ENCODE measurements at regions not wholly inside any gene's neighbourhood (a gene's known extent, or its start where the extent isn't known, plus 50 kb on each side); places are given as distances from the start of the nearest gene placed in this dataset.

DNA sequence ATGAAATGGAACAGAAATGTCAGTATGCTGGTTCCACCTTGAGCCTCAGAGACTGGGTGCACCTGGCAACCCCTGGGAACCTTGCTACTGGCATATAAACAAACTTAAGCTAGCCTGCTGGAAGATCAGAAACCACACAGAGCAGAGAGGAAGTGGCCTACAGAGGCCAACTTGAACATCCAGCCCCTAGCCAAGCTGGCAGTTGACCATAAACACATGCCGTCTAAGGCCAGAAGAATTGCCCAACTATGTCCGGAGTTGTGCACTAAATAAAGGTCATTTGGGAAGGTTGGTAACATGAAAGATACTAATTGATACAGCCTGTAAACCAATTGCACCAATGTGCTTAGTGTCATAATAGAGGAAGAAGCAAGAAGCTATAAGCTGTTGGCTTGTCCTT is 266.6 kb upstream of the BTBD3 start (continued):
- TF ChIP-seq NR3C1 (CRISPR knock-in tag; conservative IDR thresholded peaks at IDR 0.05; ENCODE audit: low read depth) (no peak), CREM (CRISPR knock-in tag; IDR thresholded peaks at IDR 0.05) (no peak), PRRX2 (CRISPR knock-in tag; IDR thresholded peaks at IDR 0.05) (no peak), HMGA2 (CRISPR knock-in tag; IDR thresholded peaks at IDR 0.05) (no peak), RORB (CRISPR knock-in tag; IDR thresholded peaks at IDR 0.05) (no peak), IRF2 (CRISPR knock-in tag; IDR thresholded peaks at IDR 0.05; ENCODE audit: borderline replicate concordance, low read depth) (no peak)
- TF ChIP-seq, protein P1, sequence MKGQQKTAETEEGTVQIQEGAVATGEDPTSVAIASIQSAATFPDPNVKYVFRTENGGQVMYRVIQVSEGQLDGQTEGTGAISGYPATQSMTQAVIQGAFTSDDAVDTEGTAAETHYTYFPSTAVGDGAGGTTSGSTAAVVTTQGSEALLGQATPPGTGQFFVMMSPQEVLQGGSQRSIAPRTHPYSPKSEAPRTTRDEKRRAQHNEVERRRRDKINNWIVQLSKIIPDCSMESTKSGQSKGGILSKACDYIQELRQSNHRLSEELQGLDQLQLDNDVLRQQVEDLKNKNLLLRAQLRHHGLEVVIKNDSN (CRISPR knock-in tag; IDR thresholded peaks at IDR 0.05), result no peak
- TF ChIP-seq, protein P2, sequence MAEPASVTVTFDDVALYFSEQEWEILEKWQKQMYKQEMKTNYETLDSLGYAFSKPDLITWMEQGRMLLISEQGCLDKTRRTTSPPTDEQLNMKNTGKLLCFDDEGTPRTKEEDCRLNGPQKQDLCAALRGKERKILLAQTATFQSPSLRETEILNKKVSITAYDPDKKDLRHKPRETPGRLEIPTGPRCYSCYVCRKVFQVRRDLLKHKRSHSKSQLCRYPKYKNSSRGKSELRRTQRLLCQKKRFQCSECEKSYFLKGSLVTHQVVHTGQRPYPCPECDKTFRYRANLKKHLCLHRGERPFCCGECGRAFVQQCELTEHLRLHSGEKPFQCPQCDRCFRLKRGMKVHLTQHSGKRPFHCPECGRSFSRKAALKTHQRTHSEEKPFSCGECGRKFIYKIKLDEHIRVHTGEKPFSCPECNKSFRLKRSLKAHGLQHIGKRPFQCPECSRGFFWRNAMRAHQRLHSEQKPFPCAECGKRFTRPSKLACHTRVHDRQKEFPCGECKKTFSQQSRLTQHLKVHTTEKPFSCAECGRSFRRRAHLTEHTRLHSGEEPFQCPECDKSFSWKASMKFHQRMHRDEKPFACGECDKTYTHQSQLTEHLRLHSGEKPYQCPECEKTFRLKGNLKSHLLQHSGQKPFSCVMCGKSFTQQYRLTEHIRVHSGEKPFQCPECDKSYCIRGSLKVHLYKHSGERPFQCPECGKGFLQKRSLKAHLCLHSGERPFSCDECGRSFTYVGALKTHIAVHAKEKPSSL (CRISPR knock-in tag; conservative IDR thresholded peaks at IDR 0.05), result no peak
- TF ChIP-seq, protein P3, sequence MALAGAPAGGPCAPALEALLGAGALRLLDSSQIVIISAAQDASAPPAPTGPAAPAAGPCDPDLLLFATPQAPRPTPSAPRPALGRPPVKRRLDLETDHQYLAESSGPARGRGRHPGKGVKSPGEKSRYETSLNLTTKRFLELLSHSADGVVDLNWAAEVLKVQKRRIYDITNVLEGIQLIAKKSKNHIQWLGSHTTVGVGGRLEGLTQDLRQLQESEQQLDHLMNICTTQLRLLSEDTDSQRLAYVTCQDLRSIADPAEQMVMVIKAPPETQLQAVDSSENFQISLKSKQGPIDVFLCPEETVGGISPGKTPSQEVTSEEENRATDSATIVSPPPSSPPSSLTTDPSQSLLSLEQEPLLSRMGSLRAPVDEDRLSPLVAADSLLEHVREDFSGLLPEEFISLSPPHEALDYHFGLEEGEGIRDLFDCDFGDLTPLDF (CRISPR knock-in tag; IDR thresholded peaks at IDR 0.05), result no peak
- TF ChIP-seq, protein P4, sequence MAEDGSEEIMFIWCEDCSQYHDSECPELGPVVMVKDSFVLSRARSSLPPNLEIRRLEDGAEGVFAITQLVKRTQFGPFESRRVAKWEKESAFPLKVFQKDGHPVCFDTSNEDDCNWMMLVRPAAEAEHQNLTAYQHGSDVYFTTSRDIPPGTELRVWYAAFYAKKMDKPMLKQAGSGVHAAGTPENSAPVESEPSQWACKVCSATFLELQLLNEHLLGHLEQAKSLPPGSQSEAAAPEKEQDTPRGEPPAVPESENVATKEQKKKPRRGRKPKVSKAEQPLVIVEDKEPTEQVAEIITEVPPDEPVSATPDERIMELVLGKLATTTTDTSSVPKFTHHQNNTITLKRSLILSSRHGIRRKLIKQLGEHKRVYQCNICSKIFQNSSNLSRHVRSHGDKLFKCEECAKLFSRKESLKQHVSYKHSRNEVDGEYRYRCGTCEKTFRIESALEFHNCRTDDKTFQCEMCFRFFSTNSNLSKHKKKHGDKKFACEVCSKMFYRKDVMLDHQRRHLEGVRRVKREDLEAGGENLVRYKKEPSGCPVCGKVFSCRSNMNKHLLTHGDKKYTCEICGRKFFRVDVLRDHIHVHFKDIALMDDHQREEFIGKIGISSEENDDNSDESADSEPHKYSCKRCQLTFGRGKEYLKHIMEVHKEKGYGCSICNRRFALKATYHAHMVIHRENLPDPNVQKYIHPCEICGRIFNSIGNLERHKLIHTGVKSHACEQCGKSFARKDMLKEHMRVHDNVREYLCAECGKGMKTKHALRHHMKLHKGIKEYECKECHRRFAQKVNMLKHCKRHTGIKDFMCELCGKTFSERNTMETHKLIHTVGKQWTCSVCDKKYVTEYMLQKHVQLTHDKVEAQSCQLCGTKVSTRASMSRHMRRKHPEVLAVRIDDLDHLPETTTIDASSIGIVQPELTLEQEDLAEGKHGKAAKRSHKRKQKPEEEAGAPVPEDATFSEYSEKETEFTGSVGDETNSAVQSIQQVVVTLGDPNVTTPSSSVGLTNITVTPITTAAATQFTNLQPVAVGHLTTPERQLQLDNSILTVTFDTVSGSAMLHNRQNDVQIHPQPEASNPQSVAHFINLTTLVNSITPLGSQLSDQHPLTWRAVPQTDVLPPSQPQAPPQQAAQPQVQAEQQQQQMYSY (CRISPR knock-in tag; IDR thresholded peaks at IDR 0.05), result no peak
- TF ChIP-seq, protein P5, sequence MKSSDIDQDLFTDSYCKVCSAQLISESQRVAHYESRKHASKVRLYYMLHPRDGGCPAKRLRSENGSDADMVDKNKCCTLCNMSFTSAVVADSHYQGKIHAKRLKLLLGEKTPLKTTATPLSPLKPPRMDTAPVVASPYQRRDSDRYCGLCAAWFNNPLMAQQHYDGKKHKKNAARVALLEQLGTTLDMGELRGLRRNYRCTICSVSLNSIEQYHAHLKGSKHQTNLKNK (CRISPR knock-in tag; IDR thresholded peaks at IDR 0.05), result no peak

DNA sequence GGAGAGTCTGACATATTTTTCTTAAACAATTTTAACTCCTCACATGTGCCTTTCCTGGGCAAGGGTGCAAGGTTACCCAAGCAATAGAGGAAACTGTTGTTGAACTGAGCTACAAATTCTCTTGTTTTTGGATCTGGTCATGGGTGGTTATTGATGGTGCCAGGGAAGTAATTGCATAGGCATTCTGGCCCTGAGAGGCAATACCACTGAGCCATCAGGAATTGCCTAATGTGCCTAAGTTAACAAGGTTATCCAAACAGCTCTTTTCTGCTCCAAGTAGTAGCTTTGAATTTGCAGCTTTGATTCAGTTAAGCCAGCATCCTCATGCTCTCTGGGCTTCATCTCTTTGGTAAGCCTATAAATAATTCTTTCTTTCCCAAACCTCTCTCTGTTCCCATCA is 266.0 kb upstream of the BTBD3 start:
- no peak for ATAC-seq
- no peak overlapping the region for H3K4me3 Mint-ChIP-seq
- POLR2A ChIA-PET, result interaction anchor here (0.6 kb wide), 1 partner anchor 616 kb away, joined by 3 read pairs; no protein-coding TSS in a partner anchor
- peaks cover 34% of the 10 kb centered on the region for H3K27me3 Mint-ChIP-seq (ENCODE audit: low read depth)
- H3K9me3 Mint-ChIP-seq, result peaks cover 6% of the 10 kb centered on the region
- TF ChIP-seq ZNF219 (CRISPR knock-in tag; IDR thresholded peaks at IDR 0.05; ENCODE audit: borderline replicate concordance) (no peak), NR1H2 (CRISPR knock-in tag; IDR thresholded peaks at IDR 0.05) (no peak), ATF1 (CRISPR knock-in tag; IDR thresholded peaks at IDR 0.05) (no peak), ZNF317 (CRISPR knock-in tag; IDR thresholded peaks at IDR 0.05; ENCODE audit: borderline replicate concordance, low read depth) (no peak), FOXJ3 (CRISPR knock-in tag; IDR thresholded peaks at IDR 0.05; ENCODE audit: borderline replicate concordance) (no peak), ESRRA (CRISPR knock-in tag; IDR thresholded peaks at IDR 0.05; ENCODE audit: borderline replicate concordance) (no peak), TCF7 (CRISPR knock-in tag; IDR thresholded peaks at IDR 0.05; ENCODE audit: low read depth) (no peak)
- TF ChIP-seq, protein P4 (CRISPR knock-in tag; IDR thresholded peaks at IDR 0.05), result no peak
- TF ChIP-seq, protein P6, sequence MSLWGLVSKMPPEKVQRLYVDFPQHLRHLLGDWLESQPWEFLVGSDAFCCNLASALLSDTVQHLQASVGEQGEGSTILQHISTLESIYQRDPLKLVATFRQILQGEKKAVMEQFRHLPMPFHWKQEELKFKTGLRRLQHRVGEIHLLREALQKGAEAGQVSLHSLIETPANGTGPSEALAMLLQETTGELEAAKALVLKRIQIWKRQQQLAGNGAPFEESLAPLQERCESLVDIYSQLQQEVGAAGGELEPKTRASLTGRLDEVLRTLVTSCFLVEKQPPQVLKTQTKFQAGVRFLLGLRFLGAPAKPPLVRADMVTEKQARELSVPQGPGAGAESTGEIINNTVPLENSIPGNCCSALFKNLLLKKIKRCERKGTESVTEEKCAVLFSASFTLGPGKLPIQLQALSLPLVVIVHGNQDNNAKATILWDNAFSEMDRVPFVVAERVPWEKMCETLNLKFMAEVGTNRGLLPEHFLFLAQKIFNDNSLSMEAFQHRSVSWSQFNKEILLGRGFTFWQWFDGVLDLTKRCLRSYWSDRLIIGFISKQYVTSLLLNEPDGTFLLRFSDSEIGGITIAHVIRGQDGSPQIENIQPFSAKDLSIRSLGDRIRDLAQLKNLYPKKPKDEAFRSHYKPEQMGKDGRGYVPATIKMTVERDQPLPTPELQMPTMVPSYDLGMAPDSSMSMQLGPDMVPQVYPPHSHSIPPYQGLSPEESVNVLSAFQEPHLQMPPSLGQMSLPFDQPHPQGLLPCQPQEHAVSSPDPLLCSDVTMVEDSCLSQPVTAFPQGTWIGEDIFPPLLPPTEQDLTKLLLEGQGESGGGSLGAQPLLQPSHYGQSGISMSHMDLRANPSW (CRISPR knock-in tag; conservative IDR thresholded peaks at IDR 0.05; ENCODE audit: low read depth), result no peak
- TF ChIP-seq, protein P7, sequence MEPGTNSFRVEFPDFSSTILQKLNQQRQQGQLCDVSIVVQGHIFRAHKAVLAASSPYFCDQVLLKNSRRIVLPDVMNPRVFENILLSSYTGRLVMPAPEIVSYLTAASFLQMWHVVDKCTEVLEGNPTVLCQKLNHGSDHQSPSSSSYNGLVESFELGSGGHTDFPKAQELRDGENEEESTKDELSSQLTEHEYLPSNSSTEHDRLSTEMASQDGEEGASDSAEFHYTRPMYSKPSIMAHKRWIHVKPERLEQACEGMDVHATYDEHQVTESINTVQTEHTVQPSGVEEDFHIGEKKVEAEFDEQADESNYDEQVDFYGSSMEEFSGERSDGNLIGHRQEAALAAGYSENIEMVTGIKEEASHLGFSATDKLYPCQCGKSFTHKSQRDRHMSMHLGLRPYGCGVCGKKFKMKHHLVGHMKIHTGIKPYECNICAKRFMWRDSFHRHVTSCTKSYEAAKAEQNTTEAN (CRISPR knock-in tag; IDR thresholded peaks at IDR 0.05), result no peak
- H3K4me1 Mint-ChIP-seq, result peaks cover 29% of the 10 kb centered on the region
- peaks cover 5% of the 10 kb centered on the region; the same call in 1 of the 2 replicates for H3K36me3 Mint-ChIP-seq
- no peak for DNase-seq (ENCODE audit: low spot score)
- CTCF ChIA-PET, result interaction anchor here (1.0 kb wide), 1 partner anchor 361 kb away, joined by 3 read pairs; no protein-coding TSS in a partner anchor
- no peak overlapping the region for H3K27ac Mint-ChIP-seq
